Smooth muscle cell of the brain vasculature (primary cell): ENCODE measurements at regions not wholly inside any gene's neighbourhood (a gene's known extent, or its start where the extent isn't known, plus 50 kb on each side); places are given as distances from the start of the nearest gene placed in this dataset.

Experiments used
- DNase-seq: peaks from one replicate; pipeline ENCODE4 v3.0.0-alpha.2; 2012; ENCODE audit warnings: low read depth, low spot score

DNA sequence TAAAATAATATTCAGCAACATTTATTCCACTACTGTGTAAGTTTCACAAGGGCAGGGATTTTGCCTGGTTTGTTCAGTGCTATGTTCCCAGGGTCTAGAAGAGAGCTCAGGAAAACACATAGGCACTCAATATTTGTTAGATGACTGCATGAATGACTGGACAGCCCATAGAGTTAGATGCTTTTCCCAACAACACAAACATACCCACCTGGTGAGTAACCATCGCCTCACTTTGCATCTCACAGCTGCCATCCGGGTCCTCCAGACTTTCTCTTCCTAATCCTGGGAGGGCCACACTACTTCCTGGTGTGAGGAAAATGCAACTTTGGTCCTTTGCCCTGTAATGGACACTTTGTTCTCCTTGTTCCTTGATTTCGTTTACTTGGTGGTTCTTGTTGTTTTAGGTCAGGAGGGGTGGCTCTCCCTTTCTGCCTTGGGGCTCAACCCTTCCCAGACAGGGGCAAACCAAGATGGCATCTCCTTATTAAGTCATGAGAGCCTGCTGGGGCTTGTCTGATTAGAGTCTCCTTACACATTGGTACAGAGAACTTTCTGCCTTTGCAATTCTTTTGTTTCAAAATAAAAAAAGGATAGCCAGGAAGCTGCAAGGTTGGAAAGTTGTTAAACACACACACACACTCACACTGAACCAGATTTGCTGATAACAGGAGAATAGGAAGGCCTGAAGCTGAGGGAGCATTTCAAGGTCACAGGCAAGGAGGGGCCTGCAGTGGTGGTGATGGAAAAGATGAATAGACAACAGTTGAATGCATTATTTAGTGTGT, 190.6 kb downstream of the MID1IP1 start:
- no peak for DNase-seq

DNA sequence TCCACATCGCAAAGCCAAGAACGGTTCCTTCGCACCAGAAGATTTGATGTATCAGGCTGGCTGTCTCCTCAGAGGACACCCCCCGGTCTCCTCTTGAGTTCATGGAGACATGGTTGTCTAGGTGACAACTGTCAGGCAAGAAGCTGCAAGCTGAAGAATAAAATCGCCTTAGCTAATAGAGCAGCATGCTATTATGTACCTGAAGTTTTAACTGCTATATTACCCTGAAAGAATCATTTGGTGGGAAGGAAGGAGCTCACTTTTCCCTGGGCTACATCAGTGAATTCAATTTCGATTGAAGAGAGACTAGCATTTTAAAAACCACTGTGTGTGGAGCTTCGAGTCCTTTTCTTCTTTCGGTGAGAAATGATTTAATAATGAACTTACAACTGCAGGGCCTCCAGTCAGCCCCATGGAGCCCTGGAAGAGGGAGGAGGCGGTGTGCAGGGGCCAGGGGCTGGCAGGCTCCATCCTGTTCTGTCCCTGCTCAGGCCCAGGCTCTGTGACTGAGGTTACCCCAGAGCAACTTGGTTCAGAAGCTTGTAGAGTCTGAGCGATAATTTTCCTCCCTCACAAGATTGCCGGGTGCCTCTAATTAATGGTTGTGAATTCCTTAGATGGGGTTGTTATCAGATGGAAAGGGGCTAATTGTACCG, 191.3 kb downstream of the MID1IP1 start:
- no peak for DNase-seq

DNA sequence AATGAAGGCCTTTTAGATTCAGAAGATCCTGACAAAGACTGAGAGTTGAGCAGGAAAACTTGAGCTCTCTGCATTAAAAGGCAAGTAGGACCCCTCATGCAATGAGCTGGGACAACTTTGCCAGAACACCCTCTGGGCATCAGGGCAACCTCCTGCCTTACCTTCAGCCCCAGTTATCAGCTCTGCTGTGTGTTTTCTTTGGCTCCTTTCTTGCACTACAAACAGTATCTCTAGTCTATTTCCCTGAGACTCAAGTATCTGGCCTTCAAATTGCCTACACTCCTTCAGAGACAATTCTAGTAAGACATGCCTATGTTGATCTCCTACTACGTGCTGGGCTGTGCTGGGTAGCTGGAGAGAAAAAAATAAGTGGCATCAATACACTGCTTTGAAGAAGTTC, 192.2 kb downstream of the MID1IP1 start:
- no peak for DNase-seq

DNA sequence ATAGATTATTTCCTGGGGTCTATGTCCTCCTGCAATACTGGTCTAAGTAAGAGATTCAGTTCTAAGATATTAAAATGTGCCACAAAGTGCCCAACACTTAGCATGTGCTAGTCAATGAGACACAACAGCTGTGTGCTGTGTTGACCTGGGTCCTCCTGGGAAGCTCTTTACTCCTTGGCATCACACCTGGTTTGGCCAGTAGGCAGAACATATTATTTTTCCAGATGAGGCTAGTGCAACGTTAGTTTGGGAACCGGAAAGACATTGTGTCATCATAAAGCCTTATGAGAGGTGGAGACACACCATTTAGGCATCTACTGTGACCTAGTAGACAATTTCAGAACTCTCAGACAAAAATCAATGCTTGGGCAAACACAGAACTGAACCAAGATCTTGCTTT, 197.8 kb downstream of the MID1IP1 start:
- DNase-seq: no peak

DNA sequence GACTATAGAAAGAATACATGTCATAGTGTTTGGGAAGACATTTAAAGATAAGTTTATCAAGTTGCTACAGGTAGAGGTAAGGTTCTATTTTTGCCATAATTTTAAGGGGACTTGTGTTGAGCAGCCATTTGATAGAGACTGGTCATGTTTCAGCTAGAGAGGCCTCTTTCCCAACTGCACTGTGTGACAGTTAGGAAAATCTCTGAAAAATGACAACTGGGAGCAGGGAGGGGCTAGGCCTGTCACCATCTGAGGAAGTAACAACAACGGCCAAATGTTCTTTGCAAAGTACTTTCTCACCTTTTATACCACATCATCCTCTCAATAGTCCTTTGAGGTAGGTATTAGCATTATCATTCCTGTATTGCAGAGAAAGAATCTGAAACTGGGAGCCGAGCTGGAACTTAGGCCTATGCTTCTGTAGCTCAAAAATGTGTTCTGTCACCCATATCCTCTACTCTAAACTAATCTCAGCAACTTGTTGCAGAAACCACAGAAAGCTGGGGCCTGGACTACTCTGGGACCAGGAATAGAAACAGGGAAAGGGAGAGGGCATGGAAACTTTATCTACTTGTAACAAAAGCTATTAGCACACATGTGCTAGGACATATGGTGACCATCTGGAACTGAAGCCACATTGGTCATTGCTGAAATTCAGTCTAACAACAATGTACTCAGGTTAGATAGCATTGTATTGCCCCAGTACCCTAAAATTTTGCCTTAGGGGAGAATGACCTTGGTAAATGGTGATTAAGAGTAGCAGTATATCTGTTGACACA, 198.9 kb downstream of the MID1IP1 start:
- no peak for DNase-seq

DNA sequence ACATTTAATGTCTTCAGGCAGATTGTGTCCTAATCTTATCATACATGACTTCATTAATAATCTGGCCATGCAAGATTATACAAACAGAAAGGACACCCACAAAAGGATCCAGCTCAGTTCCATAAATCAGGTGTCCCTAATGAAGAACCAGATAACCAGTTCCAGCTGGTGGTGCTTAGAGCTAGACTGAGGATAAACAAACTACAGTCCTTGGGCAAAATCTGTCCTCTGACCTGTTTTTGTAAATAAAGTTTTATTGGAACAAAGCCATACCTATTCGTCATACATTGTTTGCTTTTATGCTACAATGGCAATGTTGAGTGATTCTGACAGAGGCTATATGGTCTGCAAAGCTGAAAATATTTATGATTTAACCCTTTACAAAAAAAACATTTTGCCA, 199.5 kb downstream of the MID1IP1 start:
- DNase-seq: no peak

DNA sequence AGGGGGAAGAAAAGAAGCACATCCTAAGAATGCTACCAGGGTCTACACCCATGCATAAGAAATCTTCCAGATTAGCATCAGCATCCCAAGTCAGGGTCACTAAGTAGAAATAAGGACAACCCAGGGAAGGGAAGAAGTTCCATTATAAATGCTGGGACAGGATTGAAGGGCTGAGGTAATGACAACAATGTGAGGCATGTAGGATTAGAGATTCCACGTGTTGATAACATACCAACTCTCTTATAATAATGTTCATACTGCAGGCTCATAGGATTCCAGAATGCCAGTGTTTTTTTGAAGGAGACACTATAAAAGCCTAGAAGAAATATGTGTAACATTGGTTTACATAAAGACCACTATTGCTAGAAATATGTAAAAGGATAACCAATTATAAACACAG, 201.2 kb downstream of the MID1IP1 start:
- no peak for DNase-seq

DNA sequence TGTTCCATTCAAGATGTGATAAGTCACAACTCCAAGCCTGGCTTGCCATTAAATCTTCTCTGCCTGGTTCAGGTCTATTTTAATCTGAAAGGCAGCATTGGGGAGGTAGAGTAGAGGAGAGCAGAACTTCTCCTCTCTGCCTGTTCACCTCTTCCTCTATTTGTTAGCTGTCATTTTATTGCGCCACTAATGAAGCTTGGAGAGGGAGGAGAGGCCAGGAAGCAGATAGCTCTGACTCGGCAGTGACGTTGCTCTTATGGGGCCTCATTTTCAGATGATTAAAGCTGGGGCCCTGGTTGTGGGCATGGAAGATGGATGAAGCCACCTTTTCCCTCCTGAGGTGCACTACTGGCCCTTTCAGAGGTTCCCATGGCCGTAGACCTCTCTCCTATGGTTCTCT, 207.3 kb downstream of the MID1IP1 start:
- no peak for DNase-seq

DNA sequence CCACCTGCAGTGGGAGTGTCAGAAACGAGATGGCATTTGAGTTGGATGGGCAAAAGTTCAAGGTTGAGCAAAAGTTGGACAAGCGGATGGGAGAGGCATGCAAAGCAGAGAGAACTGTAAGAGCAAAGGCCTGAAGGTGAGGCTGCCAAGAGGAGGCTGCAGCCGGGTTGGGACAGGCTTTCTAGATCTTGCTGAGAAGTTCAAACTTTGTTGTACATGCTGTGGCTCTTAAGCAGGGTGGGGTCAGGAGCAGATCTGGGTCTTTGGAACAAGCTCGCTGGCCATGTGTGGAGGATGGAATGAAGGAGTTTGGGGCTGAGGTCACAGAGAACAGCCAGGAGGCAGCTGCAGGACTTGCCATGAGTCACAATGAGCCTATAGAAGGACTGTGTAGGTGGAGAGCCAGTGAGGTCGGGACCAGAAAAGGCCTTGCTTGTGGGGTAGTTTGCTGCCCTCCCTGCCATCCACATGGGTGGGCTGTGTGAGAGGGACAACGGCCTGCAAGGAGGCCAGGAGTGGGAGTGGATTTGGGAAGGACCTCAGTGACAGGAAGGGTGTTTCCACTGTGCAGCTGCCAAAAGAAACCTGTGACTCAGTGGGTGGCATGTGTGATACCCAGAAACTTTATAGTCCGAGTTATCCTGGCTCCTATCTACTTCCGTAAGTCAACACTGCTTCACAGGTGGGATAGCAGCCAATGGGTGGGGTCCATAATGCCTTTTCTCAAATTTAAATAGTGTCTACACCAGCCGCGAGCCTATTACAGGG, 210.4 kb downstream of the MID1IP1 start:
- no peak for DNase-seq

DNA sequence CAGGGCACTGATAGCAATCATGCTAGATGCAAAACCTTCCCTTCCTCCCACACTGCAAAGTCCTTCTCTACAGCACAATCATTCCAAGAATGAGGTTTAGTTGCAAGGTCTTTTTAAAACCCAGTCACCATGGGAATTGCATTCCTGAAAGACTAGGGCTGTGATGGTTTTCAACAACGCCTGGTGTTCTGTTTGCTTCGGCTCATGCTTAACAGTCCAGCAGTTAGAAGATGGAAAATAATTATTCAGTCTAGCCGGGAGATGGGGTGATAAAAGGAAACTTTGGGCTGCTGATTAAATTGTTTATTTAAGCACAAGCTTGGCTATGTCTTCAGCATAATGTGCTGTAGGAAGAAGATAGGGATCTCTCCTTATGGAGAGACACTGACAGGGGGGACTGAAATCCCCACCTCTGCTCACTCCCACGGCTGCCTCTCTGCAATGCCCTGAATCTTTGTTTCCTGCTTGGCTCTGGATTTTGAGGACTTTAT, 211.4 kb downstream of the MID1IP1 start:
- no peak for DNase-seq

DNA sequence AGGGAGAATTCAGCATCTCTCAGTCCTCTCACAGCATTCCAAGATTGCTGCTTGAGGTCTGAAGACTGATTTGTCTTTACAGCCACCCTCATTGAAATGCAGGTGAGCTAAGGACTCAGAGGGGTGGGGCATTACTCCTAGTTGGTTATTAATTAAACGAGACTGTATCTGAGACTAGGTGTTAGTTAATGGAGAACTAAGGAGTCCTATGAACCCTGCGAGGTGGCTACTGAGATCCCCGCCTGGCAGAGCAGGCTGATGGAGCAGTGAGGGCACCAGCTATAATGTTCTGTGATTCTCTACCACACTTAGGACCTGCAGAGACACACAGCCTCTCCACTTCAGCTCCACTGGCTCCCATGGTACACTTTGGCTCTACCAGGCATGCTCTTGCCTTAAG, 215.3 kb downstream of the MID1IP1 start:
- DNase-seq: no peak

DNA sequence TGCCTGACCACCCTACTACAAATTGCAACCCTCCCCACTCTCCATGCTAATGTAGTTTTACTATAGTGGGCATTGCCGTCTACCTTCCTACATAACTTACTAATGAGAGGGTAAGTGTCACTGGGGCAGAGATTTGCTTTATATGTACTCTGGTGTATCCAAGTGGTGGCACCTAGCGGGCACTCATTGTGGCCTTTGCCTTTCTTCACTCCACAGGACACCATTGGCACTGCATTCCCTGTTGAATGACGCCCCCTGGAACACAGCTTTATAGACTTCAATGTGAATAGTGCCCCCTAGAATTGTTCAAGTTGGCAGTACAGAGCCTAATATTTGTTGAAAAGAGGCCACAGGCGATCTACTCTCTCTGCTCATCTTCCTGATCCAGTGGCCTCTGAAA, 215.8 kb downstream of the MID1IP1 start:
- no peak for DNase-seq

DNA sequence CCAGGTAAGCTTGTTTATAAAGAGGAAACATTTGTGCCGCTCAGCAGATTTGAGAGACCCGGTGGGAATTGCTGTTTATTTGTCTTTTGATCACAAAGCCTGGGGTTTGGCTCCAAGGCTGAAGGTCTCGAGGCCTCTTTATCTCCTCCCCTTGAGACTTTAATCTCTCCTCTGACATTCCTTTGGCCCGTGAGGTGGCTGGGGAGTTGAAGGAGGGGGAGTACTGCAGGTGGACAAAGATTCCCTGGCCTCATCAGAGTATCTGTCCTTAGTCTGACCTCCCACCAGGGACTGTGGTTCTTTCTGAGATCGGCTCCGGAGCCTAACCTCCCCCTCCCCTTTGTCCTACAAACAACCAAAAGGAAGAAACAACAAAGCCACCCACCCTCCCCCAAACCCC, 216.5 kb downstream of the MID1IP1 start:
- no peak for DNase-seq

DNA sequence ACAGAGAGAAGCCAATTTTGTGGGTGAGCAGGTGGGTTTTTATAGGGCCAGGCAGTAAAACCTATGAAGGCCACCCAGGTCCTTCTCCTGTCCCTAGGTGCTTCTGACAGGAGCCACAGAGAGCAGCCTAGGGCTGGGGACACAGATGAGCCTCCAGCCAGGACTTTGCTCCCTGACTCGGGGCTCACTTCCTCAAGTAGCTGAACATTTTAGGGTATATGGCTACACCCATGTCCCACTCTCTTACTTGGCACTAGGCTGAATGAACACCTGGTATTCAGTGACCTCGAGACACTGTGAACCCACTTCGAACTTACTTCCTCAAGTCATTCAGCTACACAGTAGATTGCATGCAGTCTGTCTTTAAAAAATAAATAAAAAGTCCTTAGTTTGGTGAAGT, 217.3 kb downstream of the MID1IP1 start:
- no peak for DNase-seq

DNA sequence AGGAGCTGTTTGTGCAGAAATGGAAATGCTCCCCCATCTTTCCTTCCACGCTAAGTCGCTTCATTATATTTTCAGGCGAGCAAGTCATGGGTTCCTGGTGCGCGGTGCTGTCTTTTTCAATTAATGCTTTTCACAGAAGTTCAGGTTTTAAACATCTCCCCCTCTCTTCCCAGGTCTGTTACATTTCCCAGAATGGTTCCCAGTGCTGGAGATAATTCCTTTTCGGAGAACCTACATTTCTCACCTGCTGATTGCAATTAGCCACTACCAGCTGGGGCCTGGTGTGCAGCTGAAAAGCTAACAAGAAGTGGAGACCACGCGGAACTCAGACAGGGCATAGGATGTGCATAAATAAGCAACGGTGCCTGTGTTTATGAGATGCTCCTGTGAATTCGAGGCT, 217.8 kb downstream of the MID1IP1 start:
- DNase-seq: no peak

DNA sequence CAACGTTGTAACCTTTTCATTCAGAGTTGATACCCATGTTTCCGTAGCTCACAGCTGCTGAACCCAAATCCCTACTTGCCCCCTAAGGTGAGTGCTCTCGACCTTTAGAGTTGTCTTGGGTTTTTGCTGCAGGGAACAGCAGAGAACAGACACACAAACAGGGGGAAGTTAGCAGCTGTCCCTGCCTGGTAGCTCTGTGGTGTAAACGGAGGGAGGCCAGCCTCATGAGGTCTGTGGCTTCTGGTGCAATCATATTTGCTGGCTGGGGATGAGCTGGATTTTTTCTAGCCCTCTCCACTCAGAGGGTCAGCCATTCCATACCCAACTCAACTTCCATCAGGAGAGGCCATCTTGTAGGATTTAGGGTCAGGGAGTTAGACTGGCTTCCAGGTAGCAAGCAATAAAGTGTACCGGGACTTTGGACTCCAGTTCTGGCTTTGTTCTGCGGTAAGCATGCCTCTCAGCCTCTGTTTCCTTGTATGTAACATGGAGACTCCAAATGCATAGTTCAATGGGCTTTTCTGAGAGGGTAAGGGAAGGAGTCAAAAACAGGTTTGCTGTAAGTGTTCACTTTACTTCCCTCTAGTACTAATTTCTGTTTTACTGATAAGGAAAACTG, 218.9 kb downstream of the MID1IP1 start:
- DNase-seq: no peak

DNA sequence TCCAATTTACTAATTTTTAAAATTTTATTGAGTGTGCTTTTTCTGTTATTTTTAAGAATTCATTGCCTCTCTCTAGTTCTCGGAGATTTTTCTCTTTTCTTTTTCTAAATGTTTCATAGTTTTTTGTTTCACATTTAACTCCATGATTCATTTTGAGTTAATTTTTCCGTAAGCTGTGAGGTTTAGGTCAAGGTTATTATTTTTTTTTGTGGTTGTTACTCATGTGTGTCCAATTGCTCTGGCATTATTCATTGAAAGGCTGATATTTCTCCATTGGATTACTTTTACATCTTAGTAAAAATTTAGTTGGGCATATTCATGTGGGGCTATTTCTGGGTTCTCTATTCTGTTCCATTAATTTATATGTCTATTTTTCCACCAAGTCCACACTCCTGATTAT, 220.8 kb downstream of the MID1IP1 start:
- DNase-seq: no peak

DNA sequence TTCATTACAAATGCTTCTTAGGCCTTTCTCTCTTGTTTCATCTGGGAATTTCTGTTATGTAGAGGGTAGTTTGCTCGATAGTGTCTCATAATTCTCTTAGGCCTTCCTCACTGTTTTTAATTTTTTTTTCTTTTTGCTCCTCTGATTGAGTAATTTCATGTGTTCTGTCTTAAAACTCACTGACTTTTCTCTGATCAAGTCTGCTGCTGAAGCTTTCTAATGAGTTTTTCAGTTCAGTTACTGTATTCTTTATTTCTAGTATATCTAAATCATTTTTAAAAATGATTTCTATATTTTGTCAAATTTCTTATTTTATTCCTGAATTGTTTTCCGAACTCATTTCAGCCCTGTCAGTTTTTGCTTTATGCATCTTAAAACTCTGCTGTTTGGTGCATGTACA, 228.0 kb downstream of the MID1IP1 start:
- DNase-seq: no peak

DNA sequence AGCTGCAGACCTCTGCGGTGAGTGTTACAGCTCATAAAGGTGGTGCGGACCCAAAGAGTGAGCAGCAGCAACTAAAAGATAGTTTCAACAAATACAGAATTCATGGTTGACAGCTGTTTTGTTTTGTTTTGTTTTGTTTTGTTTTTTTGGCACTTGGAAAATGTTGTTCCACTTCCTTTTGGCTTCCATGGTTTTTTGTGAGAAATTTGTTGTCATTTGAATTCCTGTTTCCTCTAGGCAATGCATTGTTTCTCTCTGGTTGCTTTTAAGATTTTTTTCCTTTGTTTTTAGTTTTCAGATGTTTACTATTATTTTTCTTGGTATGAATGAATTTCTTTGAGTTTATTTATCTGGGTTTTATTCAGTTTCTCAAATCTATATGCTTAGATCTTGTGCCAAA, 229.4 kb downstream of the MID1IP1 start:
- DNase-seq: no peak

DNA sequence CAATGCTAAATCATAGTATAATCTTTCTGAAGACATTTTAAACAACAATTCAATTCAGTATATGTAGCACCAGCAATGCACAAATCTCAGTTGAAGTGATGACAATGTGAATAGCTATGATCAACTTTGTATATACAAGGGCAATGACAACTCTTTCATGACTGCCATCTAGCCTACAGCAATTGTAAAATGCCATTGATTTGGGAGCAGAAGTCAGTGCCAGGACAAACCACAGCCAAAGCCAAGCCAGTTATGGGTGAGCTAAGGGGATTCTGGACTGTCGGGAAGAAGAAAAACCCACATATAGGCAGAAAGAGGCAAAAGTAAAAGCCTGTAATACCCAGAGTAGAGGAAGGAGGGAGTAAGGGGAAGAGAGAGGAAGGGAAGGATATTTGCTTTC, 238.6 kb downstream of the MID1IP1 start:
- no peak for DNase-seq

DNA sequence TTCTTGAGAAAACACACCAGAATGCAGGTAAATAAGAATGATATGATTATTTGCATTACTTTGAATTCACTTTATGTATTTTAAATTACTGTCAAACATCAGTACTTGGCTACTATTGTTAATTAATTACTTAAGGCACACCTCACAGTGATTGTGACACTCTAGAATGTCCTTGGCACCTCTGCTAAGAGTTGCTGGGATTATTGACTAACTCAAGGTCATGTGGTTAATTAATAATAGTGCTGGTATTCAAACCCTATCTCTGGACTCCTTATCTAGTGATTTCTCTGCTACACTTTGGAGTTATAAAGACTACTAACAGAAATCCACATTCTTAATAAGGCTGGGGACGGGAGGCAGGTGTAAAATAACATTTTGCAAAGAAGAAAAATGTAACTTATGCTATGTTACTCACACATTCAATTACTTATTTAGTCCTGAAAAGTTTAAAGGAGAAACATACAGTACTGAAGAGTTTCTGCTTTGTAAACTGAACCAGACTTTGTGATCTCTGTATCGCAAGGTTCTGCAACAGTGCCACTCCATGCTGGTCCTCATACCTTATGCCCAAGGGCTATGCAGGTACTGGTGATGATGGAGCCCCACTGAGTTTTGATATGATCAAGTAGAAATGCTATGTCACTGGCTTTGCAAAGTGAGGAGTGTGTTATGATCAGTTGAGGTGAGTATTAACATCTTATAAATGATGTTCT, 242.7 kb downstream of the MID1IP1 start:
- DNase-seq: no peak
